ENCODE measurements at regions not wholly inside any gene's neighbourhood (a gene's known extent, or its start where the extent isn't known, plus 50 kb on each side); places are given as distances from the start of the nearest gene placed in this dataset.

DNA sequence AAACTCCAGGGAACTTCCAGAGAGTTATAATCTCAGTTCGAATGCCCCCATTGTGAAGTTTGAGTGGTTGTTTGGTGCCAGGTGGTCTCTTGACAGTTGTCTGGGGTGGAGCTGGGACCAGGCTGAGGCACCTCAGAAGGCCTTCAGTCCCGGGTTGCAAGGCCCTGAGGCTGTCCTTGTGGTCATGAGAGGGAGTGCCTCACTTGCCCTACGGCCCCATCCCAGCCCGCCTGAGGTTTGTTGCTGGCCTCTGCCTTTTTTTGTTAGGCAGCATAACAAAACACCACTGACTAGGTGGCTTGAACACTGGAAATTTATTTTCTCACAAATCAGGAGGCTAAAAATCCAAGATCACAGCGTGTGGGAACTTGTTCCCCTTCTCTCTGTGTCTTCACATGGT is 73.0 kb upstream of the PAPPA start:
- Histone ChIP-seq H3K4me1 (ENCODE audit: control insufficient read depth, extremely low read depth, insufficient read depth, low read length) (peaks cover 5% of the 10 kb centered on the region), H3K36me3 (ENCODE audit: control insufficient read depth in 2 of 2, extremely low read depth in 1 of 2, insufficient read depth in 2 of 2, low read length in 2 of 2) (no peaks in the 10 kb centered on the region), H3K4me3 (ENCODE audit: control insufficient read depth in 2 of 3, extremely low read depth in 1 of 3, insufficient read depth in 2 of 3, low read depth in 1 of 3, low read length in 3 of 3) (no peak overlapping the region), H3K9me1 (ENCODE audit: control insufficient read depth, extremely low read depth, insufficient read depth, low read length) (no peaks in the 10 kb centered on the region), H3K27ac (ENCODE audit: control insufficient read depth, insufficient read depth, low read length) (no peak overlapping the region), H3K9me3 (ENCODE audit: control insufficient read depth, low read depth, low read length) (no peaks in the 10 kb centered on the region), H2AFZ (ENCODE audit: control insufficient read depth, low read length) (no peak overlapping the region), H3K27me3 (ENCODE audit: control insufficient read depth, extremely low read depth, insufficient read depth, low read length) (no peaks in the 10 kb centered on the region), H3K4me2 (ENCODE audit: control insufficient read depth, extremely low read depth, insufficient read depth, low read depth, low read length) (no peak overlapping the region), H4K20me1 (ENCODE audit: control insufficient read depth, extremely low read depth, insufficient read depth, low read length) (no peaks in the 10 kb centered on the region), H3K79me2 (ENCODE audit: control insufficient read depth, insufficient read depth, low read length) (no peaks in the 10 kb centered on the region), H3K9ac (ENCODE audit: control insufficient read depth, extremely low read depth, insufficient read depth, low read length) (no peak overlapping the region)
- TF ChIP-seq EZH2 (IDR thresholded peaks at IDR 0.05; ENCODE audit: low read length): no peak
- TF ChIP-seq, protein P1, sequence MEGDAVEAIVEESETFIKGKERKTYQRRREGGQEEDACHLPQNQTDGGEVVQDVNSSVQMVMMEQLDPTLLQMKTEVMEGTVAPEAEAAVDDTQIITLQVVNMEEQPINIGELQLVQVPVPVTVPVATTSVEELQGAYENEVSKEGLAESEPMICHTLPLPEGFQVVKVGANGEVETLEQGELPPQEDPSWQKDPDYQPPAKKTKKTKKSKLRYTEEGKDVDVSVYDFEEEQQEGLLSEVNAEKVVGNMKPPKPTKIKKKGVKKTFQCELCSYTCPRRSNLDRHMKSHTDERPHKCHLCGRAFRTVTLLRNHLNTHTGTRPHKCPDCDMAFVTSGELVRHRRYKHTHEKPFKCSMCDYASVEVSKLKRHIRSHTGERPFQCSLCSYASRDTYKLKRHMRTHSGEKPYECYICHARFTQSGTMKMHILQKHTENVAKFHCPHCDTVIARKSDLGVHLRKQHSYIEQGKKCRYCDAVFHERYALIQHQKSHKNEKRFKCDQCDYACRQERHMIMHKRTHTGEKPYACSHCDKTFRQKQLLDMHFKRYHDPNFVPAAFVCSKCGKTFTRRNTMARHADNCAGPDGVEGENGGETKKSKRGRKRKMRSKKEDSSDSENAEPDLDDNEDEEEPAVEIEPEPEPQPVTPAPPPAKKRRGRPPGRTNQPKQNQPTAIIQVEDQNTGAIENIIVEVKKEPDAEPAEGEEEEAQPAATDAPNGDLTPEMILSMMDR (optimal IDR thresholded peaks at IDR 0.05 in 1 of 3, IDR thresholded peaks at IDR 0.05 in 1 of 3, conservative IDR thresholded peaks at IDR 0.05 in 1 of 3; ENCODE audit: extremely low read depth in 1 of 3, insufficient read depth in 2 of 3, low read length in 3 of 3): no peak
- FAIRE-seq (no peak), DNase-seq (ENCODE audit: low read depth, low spot score) (no peak)
- dilution Hi-C loops (cut with MboI; ENCODE audit: extremely low pct_ligation_motif_present, low sequenced_read_pairs): no loop called here

DNA sequence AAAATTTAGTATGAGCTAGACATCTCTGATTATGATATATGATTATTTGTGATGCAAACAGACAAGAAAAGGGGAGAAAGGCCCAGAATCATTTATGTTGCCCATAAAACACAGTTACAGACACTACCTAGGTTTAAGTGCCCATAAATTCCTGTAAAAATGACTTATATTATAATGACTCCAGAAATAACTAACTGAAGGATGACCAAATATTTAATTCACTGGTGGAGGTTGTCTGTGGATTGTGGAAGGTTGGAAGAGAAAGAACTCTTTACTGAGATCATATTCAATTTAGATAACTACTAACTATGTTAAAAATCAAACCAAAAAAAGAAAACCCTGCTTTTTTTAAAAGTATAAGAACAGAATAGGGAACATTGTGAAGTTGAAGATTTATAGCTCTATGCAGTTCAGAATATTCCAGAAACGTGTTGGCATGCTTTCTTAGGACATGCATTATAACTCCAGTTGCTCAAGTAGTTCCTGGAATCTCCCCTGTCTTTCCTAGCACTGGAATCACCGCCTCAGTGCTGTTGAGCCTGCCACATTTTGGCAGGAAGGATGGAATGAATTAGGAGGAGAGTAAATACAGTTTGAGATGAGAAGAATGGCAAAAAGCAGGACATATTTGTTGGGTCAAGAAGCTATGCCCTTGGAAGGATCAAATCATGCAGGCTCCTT is 72.0 kb upstream of the PAPPA start:
- Histone ChIP-seq H3K4me3 (ENCODE audit: control insufficient read depth in 2 of 3, extremely low read depth in 1 of 3, insufficient read depth in 2 of 3, low read depth in 1 of 3, low read length in 3 of 3) (no peak overlapping the region), H4K20me1 (ENCODE audit: control insufficient read depth, extremely low read depth, insufficient read depth, low read length) (no peaks in the 10 kb centered on the region), H3K9ac (ENCODE audit: control insufficient read depth, extremely low read depth, insufficient read depth, low read length) (no peak overlapping the region), H3K36me3 (ENCODE audit: control insufficient read depth in 2 of 2, extremely low read depth in 1 of 2, insufficient read depth in 2 of 2, low read length in 2 of 2) (no peaks in the 10 kb centered on the region), H3K27me3 (ENCODE audit: control insufficient read depth, extremely low read depth, insufficient read depth, low read length) (no peaks in the 10 kb centered on the region), H3K27ac (ENCODE audit: control insufficient read depth, insufficient read depth, low read length) (no peak overlapping the region), H3K9me1 (ENCODE audit: control insufficient read depth, extremely low read depth, insufficient read depth, low read length) (no peaks in the 10 kb centered on the region), H2AFZ (ENCODE audit: control insufficient read depth, low read length) (no peak overlapping the region), H3K9me3 (ENCODE audit: control insufficient read depth, low read depth, low read length) (no peaks in the 10 kb centered on the region), H3K79me2 (ENCODE audit: control insufficient read depth, insufficient read depth, low read length) (no peaks in the 10 kb centered on the region), H3K4me1 (ENCODE audit: control insufficient read depth, extremely low read depth, insufficient read depth, low read length) (peaks cover 5% of the 10 kb centered on the region), H3K4me2 (ENCODE audit: control insufficient read depth, extremely low read depth, insufficient read depth, low read depth, low read length) (no peak overlapping the region)
- dilution Hi-C loops (cut with MboI; ENCODE audit: extremely low pct_ligation_motif_present, low sequenced_read_pairs): no loop called here
- DNase-seq (ENCODE audit: low read depth, low spot score) (no peak), FAIRE-seq (no peak)
- TF ChIP-seq, protein P1 (optimal IDR thresholded peaks at IDR 0.05 in 1 of 3, IDR thresholded peaks at IDR 0.05 in 1 of 3, conservative IDR thresholded peaks at IDR 0.05 in 1 of 3; ENCODE audit: extremely low read depth in 1 of 3, insufficient read depth in 2 of 3, low read length in 3 of 3): no peak
- no peak for TF ChIP-seq EZH2 (IDR thresholded peaks at IDR 0.05; ENCODE audit: low read length)
